ENCODE measurements at regions not wholly inside any gene's neighbourhood (a gene's known extent, or its start where the extent isn't known, plus 50 kb on each side); places are given as distances from the start of the nearest gene placed in this dataset.

- TF ChIP-seq EZH2 (IDR thresholded peaks at IDR 0.05; ENCODE audit: low read length): no peak
- no peak for TF ChIP-seq CTCF (optimal IDR thresholded peaks at IDR 0.05 in 1 of 3, IDR thresholded peaks at IDR 0.05 in 1 of 3, conservative IDR thresholded peaks at IDR 0.05 in 1 of 3; ENCODE audit: extremely low read depth in 1 of 3, insufficient read depth in 2 of 3, low read length in 3 of 3)
- DNase-seq (ENCODE audit: low read depth, low spot score) (no peak), FAIRE-seq (no peak)
- dilution Hi-C loops (cut with MboI; ENCODE audit: extremely low pct_ligation_motif_present, low sequenced_read_pairs): no loop called here
- Histone ChIP-seq H3K27me3 (ENCODE audit: control insufficient read depth, extremely low read depth, insufficient read depth, low read length) (no peaks in the 10 kb centered on the region), H3K4me1 (ENCODE audit: control insufficient read depth, extremely low read depth, insufficient read depth, low read length) (peaks cover 2% of the 10 kb centered on the region), H3K4me2 (ENCODE audit: control insufficient read depth, extremely low read depth, insufficient read depth, low read depth, low read length) (no peak overlapping the region), H3K27ac (ENCODE audit: control insufficient read depth, insufficient read depth, low read length) (no peak overlapping the region), H3K36me3 (ENCODE audit: control insufficient read depth in 2 of 2, extremely low read depth in 1 of 2, insufficient read depth in 2 of 2, low read length in 2 of 2) (no peaks in the 10 kb centered on the region), H3K9me1 (ENCODE audit: control insufficient read depth, extremely low read depth, insufficient read depth, low read length) (no peaks in the 10 kb centered on the region), H3K9me3 (ENCODE audit: control insufficient read depth, low read depth, low read length) (no peaks in the 10 kb centered on the region), H2AFZ (ENCODE audit: control insufficient read depth, low read length) (no peak overlapping the region), H4K20me1 (ENCODE audit: control insufficient read depth, extremely low read depth, insufficient read depth, low read length) (no peaks in the 10 kb centered on the region), H3K79me2 (ENCODE audit: control insufficient read depth, insufficient read depth, low read length) (no peaks in the 10 kb centered on the region), H3K4me3 (ENCODE audit: control insufficient read depth in 2 of 3, extremely low read depth in 1 of 3, insufficient read depth in 2 of 3, low read depth in 1 of 3, low read length in 3 of 3) (no peak overlapping the region), H3K9ac (ENCODE audit: control insufficient read depth, extremely low read depth, insufficient read depth, low read length) (no peak overlapping the region)
Observed at GRCh38 chr18:61699397-61700110, 193.3 kb downstream of the RNF152 start.

- H3K27me3 ChIP-seq (ENCODE audit: control insufficient read depth, extremely low read depth, insufficient read depth, low read length): no peaks in the 10 kb centered on the region
Observed at GRCh38 chr18:61697306-61697909, 195.4 kb downstream of the RNF152 start.

More at GRCh38 chr18:61697306-61697909, 195.4 kb downstream of the RNF152 start:
- DNase-seq (ENCODE audit: low read depth, low spot score) (no peak), FAIRE-seq (no peak)
- Histone ChIP-seq H3K4me1 (ENCODE audit: control insufficient read depth, extremely low read depth, insufficient read depth, low read length) (peaks cover 3% of the 10 kb centered on the region), H3K27ac (ENCODE audit: control insufficient read depth, insufficient read depth, low read length) (no peak overlapping the region), H4K20me1 (ENCODE audit: control insufficient read depth, extremely low read depth, insufficient read depth, low read length) (no peaks in the 10 kb centered on the region), H3K36me3 (ENCODE audit: control insufficient read depth in 2 of 2, extremely low read depth in 1 of 2, insufficient read depth in 2 of 2, low read length in 2 of 2) (no peaks in the 10 kb centered on the region), H3K79me2 (ENCODE audit: control insufficient read depth, insufficient read depth, low read length) (no peaks in the 10 kb centered on the region), H3K4me3 (ENCODE audit: control insufficient read depth in 2 of 3, extremely low read depth in 1 of 3, insufficient read depth in 2 of 3, low read depth in 1 of 3, low read length in 3 of 3) (no peak overlapping the region), H3K4me2 (ENCODE audit: control insufficient read depth, extremely low read depth, insufficient read depth, low read depth, low read length) (no peak overlapping the region), H2AFZ (ENCODE audit: control insufficient read depth, low read length) (no peak overlapping the region), H3K9me3 (ENCODE audit: control insufficient read depth, low read depth, low read length) (no peaks in the 10 kb centered on the region), H3K9ac (ENCODE audit: control insufficient read depth, extremely low read depth, insufficient read depth, low read length) (no peak overlapping the region), H3K9me1 (ENCODE audit: control insufficient read depth, extremely low read depth, insufficient read depth, low read length) (no peaks in the 10 kb centered on the region)
- dilution Hi-C loops (cut with MboI; ENCODE audit: extremely low pct_ligation_motif_present, low sequenced_read_pairs): no loop called here
- no peak for TF ChIP-seq EZH2 (IDR thresholded peaks at IDR 0.05; ENCODE audit: low read length)
- no peak for TF ChIP-seq CTCF (optimal IDR thresholded peaks at IDR 0.05 in 1 of 3, IDR thresholded peaks at IDR 0.05 in 1 of 3, conservative IDR thresholded peaks at IDR 0.05 in 1 of 3; ENCODE audit: extremely low read depth in 1 of 3, insufficient read depth in 2 of 3, low read length in 3 of 3)

Measured in keratinocyte (primary cell).